GM12891 (cell line): ENCODE measurements at regions not wholly inside any gene's neighbourhood (a gene's known extent, or its start where the extent isn't known, plus 50 kb on each side); places are given as distances from the start of the nearest gene placed in this dataset.

Experiments used
- POLR2A ChIP-seq: IDR thresholded peaks from 2 replicates; pipeline ENCODE4 v1.6.1; 2011; ENCODE audit warnings: low read depth, low read length, control low read depth
- POLR2AphosphoS5 ChIP-seq: IDR thresholded peaks from 2 replicates; pipeline ENCODE4 v1.6.1; 2011; ENCODE audit warnings: low read depth, low read length, control low read depth
- POU2F2 ChIP-seq: IDR thresholded peaks from 2 replicates; pipeline ENCODE4 v1.6.1; 2011; ENCODE audit warnings: low read depth, mild to moderate bottlenecking, control low read depth, low read length, moderate library complexity
- SPI1 ChIP-seq: IDR thresholded peaks from 2 replicates; pipeline ENCODE4 v1.6.1; 2011; ENCODE audit warnings: low read depth, low read length, control low read depth
- TAF1 ChIP-seq: IDR thresholded peaks from 2 replicates; pipeline ENCODE4 v1.6.1; 2011; ENCODE audit warnings: low read depth, low read length, control low read depth

DNA sequence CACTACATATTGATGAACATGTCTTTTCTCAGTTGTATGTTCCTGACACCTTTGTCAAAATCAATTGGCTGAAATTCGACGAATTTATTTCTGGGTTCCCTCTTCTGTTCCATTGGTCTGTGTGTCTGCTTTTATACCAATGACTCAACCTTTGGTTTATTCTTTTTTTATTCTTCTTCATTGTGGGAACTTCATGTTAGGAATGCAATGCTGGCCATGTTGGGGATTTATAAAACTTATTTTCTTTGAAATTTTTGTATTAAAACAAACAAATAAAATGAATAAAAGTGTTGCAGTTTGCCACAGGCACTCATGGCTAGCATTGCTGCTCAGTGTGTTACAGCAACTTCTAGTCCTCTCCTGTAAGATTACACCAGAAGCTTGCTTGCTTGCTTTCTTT lies 287.8 kb downstream of the DUSP10 start:
- TF ChIP-seq POLR2A (no peak), POLR2AphosphoS5 (no peak), TAF1 (no peak), POU2F2 (no peak), SPI1 (no peak)
